Mucosa of stomach (tissue), 1 donor: ENCODE measurements at regions not wholly inside any gene's neighbourhood (a gene's known extent, or its start where the extent isn't known, plus 50 kb on each side); places are given as distances from the start of the nearest gene placed in this dataset.

Experiments used
- H3K27me3 ChIP-seq: one replicate; pipeline ENCODE4 v1.7.0; 2013; ENCODE audit warnings: mild to moderate bottlenecking, low read length; ENCODE audit not compliant: control insufficient read depth, insufficient read depth
- H3K36me3 ChIP-seq: one replicate; pipeline ENCODE4 v1.7.0; 2013; ENCODE audit warnings: low read length; ENCODE audit not compliant: control insufficient read depth, insufficient read depth
- H3K4me1 ChIP-seq: one replicate; pipeline ENCODE4 v1.7.0; 2013; ENCODE audit warnings: mild to moderate bottlenecking, low read length; ENCODE audit not compliant: control insufficient read depth, insufficient read depth
- H3K4me3 ChIP-seq: one replicate; pipeline ENCODE4 v1.7.0; 2013; ENCODE audit warnings: low read length
- H3K9ac ChIP-seq: one replicate; pipeline ENCODE4 v1.7.0; 2013; ENCODE audit warnings: mild to moderate bottlenecking, low read length, moderate library complexity
- H3K9me3 ChIP-seq: one replicate; pipeline ENCODE4 v1.7.0; 2013; ENCODE audit warnings: mild to moderate bottlenecking, low read length, moderate library complexity; ENCODE audit not compliant: control insufficient read depth
- donor health status: Pancreatic carcinoma.

DNA sequence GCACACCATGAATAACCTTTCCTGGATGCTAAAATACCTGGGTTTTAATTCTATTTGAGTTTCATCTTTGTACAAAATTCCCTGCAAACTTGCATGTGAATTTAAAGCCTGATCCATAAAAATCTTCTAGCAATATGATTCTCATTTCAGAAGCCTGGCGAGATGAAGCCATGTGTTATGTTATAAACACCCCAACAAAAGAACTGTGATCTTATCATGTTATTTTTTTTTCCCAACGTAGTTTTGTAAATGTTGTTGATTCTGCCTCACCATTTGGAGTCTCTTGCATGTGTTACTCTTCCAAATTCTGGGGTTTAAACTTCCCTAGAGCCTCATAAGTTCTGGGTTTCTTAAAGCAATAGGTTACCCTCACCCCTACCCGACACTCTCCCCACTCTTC, 428.1 kb upstream of the DPH6 start:
- H3K36me3 ChIP-seq, result no peaks in the 10 kb centered on the region

DNA sequence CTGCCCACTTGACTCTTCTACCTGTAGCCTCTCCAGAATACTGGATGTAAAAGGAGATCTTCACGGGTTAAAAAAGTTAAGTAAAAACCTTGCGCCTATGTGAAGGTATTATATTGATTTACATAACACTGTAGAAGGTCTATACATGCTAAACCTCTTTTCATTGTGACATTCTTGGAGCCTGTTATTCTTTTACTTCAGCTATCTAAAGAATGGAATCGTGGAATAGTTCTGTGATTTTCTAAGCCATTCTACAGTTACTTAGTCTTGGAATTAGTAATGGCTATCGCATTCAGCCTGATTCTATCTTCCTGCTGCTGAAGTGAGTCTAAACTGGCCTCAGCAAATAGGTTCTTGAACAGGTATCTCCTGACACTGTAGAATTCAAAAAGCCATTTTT, 430.0 kb upstream of the DPH6 start:
- Histone ChIP-seq H3K4me3 (no peak overlapping the region), H3K9ac (no peak overlapping the region), H3K9me3 (no peaks in the 10 kb centered on the region), H3K36me3 (no peaks in the 10 kb centered on the region), H3K4me1 (no peaks in the 10 kb centered on the region), H3K27me3 (no peaks in the 10 kb centered on the region)

More for the DNA sequence above, 428.1 kb upstream of the DPH6 start:
- Histone ChIP-seq H3K4me1 (no peaks in the 10 kb centered on the region), H3K27me3 (no peaks in the 10 kb centered on the region), H3K9ac (no peak overlapping the region), H3K4me3 (no peak overlapping the region), H3K9me3 (no peaks in the 10 kb centered on the region)

DNA sequence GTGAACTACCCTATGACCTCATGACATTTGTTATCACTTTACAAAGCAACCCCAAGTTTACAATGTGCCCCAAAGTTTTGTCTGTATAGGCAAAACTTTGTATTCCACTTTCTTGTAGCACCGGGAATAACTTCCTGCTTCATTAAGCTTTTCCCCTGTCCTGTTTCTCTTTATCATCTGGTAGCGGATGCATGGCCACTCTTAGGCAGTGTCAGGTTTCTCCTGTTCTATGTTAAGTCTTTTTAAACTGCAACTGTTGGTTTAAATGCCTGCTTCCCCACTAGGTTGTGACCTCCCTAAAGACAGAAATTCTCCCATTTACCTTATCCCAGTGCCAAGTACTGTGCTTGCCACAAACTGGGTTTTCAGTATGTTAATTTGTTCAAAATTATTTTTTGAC, 433.6 kb upstream of the DPH6 start:
- no peaks in the 10 kb centered on the region for H3K27me3 ChIP-seq
- no peaks in the 10 kb centered on the region for H3K36me3 ChIP-seq
- H3K4me3 ChIP-seq, result no peak overlapping the region
- no peaks in the 10 kb centered on the region for H3K9me3 ChIP-seq
- no peak overlapping the region for H3K9ac ChIP-seq
- H3K4me1 ChIP-seq, result no peaks in the 10 kb centered on the region

DNA sequence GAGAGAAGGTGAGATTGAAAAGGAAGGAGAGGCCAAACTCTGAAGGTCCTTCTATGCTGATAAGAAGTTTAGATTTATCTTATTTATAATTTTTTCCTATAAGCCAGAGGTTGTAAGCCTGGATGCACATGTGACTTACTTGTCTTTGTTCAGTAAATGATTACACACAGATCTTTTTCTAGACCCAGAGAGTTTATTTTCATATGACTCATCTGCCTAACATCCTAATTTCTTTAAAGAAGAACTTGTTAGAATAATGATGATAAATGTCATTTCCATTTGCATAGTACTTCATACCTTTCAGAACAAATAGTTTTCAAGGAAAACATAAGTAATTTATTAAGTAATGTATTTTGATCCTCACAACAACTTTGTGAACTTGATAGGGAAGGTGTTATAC, 434.8 kb upstream of the DPH6 start:
- H3K9me3 ChIP-seq, result no peaks in the 10 kb centered on the region
- H3K4me3 ChIP-seq, result no peak overlapping the region
- H3K9ac ChIP-seq, result no peak overlapping the region
- H3K36me3 ChIP-seq, result no peaks in the 10 kb centered on the region
- H3K4me1 ChIP-seq, result no peaks in the 10 kb centered on the region
- no peaks in the 10 kb centered on the region for H3K27me3 ChIP-seq

DNA sequence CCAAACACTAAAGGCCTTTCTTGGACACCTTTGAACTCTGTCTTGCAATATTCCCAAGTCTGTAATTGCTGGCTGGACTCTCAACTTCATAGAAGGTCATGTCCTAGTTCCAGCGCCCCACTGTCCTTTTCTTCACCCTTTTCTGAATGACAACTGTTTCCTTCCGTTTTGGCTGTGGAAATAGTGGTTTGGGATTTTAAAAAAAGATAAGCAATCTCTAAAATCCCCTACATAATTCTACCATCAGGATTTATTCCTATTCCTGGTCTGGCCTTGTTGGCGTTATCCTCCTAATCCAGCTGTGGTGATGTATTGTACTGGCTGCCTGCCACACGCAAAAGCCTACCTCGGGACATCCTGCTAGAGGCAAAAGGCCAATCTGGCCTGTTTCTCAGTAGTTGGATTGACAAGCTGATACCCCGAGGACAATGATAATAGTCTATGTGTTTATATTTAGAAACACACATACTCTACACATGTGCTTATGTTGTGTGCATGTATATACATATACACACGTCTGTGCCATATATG, 440.3 kb upstream of the DPH6 start:
- Histone ChIP-seq H3K9me3 (no peaks in the 10 kb centered on the region), H3K27me3 (no peaks in the 10 kb centered on the region), H3K4me3 (no peak overlapping the region), H3K36me3 (no peaks in the 10 kb centered on the region), H3K4me1 (no peaks in the 10 kb centered on the region), H3K9ac (no peak overlapping the region)

DNA sequence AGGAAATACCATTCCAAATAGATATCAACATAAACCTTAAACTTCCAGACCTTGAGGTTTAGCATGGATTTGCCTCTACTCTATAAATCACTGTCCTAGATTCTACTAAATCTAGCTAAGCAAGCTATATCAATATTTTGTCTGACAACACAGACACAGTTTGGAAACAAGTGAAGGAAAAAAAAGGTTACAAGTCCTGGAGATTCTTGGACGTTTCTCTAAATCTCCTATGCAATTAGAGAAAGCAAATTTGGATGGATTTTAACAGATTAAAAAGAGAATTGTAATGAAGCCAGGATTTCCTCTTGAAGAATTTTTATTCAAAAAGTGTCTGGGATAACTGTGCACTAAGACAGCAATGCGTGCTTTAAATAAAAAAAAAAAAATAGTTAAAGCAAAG, 441.1 kb upstream of the DPH6 start:
- no peaks in the 10 kb centered on the region for H3K9me3 ChIP-seq
- no peaks in the 10 kb centered on the region for H3K36me3 ChIP-seq
- no peak overlapping the region for H3K9ac ChIP-seq

DNA sequence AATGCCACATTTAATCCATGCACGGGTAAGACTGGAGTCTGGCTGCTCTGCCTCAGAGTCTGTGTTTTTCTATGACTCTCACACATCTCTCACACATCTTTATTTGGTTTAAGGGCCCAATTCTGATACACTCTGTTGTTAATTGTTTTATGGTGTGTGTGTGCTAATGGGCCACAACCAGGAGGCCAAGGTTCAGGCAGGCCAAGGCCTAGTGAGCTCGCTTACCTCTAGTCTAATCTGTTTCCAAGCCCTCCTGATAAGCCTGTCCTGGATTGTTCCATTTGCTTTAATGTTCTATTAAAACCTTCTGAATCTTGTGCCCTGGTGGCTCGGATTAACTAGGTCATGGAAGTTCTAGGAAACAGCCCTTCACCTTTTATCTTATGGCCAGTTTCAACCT, 445.4 kb upstream of the DPH6 start:
- no peaks in the 10 kb centered on the region for H3K27me3 ChIP-seq
- H3K4me1 ChIP-seq, result no peaks in the 10 kb centered on the region
- H3K4me3 ChIP-seq, result no peak overlapping the region
- no peaks in the 10 kb centered on the region for H3K36me3 ChIP-seq
- no peak overlapping the region for H3K9ac ChIP-seq
- H3K9me3 ChIP-seq, result no peaks in the 10 kb centered on the region

More for the DNA sequence above, 441.1 kb upstream of the DPH6 start:
- H3K27me3 ChIP-seq, result no peaks in the 10 kb centered on the region
- no peak overlapping the region for H3K4me3 ChIP-seq
- H3K4me1 ChIP-seq, result no peaks in the 10 kb centered on the region

DNA sequence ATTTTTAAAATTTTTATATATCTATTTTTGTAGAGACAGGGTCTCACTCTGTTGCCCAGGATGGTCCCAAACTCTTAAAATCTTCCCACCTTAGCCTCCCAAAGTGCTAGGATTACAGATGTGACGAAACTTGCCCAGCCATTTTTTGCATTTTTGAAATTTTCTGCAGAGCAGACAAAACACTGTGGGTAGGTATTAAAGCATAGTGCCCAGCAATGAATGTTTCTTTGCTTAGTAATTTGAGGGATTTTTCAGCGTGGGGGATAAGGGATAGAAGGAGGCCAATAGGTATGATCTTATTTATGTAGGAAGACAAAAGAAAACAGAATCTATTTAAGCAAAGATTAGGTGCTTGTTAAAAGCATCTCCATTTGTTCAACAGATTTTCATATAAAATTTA, 446.8 kb upstream of the DPH6 start:
- Histone ChIP-seq H3K27me3 (no peaks in the 10 kb centered on the region), H3K36me3 (no peaks in the 10 kb centered on the region)

DNA sequence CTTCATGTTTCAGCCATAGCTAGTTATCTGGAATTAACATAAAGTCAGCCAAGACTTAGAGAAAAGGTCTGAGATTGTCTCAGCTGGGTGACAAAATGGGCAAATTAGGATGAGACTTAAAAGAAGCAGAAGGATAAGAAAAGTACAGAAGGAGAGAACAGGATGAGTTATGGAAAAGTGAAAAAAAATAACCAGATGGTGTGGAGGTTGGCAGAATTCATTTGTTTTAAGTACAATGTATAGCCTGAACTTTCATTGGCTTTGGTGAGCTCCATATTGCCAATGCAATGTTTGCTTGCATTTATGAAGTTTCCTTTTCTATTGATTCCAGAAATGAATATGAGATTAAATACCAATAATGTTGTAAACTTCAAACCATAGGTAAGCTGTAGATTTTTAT, 447.2 kb upstream of the DPH6 start:
- Histone ChIP-seq H3K9ac (no peak overlapping the region), H3K36me3 (no peaks in the 10 kb centered on the region), H3K9me3 (no peaks in the 10 kb centered on the region), H3K4me1 (no peaks in the 10 kb centered on the region), H3K27me3 (no peaks in the 10 kb centered on the region), H3K4me3 (no peak overlapping the region)

More for the DNA sequence above, 446.8 kb upstream of the DPH6 start:
- no peaks in the 10 kb centered on the region for H3K9me3 ChIP-seq
- H3K4me3 ChIP-seq, result no peak overlapping the region
- H3K9ac ChIP-seq, result no peak overlapping the region
- H3K4me1 ChIP-seq, result no peaks in the 10 kb centered on the region

DNA sequence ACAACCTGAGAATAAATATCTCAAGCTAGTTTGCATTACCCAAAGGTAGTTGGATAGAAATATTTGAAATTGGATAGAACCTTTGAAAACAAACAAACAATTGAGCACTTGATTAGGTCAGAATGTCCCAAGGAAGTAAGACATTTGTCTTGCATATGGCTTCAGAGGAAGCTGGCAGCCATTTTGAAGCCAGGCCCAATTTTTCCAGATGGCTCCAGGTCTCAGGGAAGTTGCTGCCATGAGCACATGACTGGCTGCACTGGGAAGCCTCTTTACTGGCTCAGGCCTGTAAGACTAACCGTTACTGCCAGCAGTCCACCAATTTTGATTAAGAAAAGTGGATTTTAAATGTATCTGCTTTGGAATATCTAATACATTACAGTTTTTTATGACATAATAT, 448.9 kb upstream of the DPH6 start:
- Histone ChIP-seq H3K9me3 (no peaks in the 10 kb centered on the region), H3K4me3 (no peak overlapping the region), H3K4me1 (no peaks in the 10 kb centered on the region), H3K27me3 (no peaks in the 10 kb centered on the region), H3K36me3 (no peaks in the 10 kb centered on the region), H3K9ac (no peak overlapping the region)

DNA sequence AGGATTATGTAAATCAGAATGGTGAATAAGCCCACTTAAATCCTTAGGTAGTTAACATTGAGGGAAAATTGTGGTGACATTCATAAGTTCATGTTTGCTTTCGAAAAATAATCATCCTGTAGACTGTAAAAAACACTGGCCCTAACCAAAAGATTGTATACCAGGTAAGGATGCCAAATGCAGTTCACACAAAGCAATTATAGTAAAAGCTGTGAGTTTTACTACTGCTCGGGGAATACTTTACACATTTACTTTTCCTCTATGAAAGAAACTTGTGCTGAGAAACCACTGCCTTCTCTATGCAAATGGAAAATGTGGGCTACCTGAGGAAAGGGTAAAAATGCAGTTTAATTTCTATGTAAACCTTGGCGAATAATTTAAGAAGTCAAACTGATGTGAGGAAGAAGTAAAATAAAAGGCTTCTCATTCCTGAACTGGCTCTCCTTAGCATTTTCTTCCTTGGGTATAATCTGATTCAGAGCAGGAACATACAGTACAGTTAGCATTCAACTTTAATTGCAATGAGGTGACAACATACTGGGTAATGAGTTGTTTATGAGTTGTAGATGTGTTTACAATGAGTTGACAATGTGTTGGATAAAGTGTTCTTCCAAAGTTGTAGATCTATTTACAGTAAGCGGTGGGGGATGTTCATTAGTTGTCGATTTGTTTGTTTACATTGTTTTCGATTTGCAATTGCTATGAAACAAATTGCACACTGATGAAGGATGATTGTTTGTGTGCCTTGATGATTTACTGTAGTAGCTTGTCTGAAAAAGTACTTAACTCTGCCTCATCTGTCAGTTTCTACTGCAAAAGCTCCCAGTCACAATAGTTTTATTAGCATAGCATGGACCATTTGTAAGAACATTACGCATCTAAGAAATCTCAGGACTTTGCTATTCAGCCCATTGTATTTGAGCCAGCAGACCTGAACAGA, 453.0 kb upstream of the DPH6 start:
- H3K4me1 ChIP-seq, result no peaks in the 10 kb centered on the region
- H3K36me3 ChIP-seq, result no peaks in the 10 kb centered on the region
- H3K9ac ChIP-seq, result no peak overlapping the region
- no peaks in the 10 kb centered on the region for H3K9me3 ChIP-seq
- no peak overlapping the region for H3K4me3 ChIP-seq
- no peaks in the 10 kb centered on the region for H3K27me3 ChIP-seq

DNA sequence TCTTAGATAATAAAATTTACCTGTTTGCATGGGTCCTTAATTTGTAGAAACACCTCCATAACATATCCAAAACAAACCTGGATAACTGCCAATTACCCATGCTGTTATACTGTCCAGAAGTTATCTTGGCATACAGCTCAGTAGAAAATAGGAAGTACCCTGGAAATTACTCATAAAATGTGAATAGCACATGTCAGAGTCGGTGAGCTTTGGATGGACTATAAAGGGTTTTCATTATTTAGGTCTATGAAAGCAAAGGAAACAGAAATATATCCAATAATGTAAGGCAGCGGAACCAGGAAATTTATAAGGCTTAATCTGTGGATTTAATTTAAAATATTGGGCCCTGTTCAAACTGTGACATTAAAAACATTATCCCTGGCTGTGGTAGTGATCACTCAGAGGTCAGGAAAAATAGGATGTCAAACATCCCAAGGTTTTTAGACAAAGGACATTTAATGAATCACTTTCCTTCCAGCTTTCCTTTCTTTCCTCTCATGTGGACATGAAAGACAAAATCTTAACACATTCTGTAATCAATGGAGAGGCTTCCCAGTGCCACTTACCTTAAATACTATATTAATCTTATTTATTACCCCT, 459.0 kb upstream of the DPH6 start:
- Histone ChIP-seq H3K9me3 (no peaks in the 10 kb centered on the region), H3K36me3 (no peaks in the 10 kb centered on the region), H3K27me3 (no peaks in the 10 kb centered on the region), H3K4me3 (no peak overlapping the region), H3K4me1 (no peaks in the 10 kb centered on the region), H3K9ac (no peak overlapping the region)
